ENCODE measurements at regions not wholly inside any gene's neighbourhood (a gene's known extent, or its start where the extent isn't known, plus 50 kb on each side); places are given as distances from the start of the nearest gene placed in this dataset.

DNA sequence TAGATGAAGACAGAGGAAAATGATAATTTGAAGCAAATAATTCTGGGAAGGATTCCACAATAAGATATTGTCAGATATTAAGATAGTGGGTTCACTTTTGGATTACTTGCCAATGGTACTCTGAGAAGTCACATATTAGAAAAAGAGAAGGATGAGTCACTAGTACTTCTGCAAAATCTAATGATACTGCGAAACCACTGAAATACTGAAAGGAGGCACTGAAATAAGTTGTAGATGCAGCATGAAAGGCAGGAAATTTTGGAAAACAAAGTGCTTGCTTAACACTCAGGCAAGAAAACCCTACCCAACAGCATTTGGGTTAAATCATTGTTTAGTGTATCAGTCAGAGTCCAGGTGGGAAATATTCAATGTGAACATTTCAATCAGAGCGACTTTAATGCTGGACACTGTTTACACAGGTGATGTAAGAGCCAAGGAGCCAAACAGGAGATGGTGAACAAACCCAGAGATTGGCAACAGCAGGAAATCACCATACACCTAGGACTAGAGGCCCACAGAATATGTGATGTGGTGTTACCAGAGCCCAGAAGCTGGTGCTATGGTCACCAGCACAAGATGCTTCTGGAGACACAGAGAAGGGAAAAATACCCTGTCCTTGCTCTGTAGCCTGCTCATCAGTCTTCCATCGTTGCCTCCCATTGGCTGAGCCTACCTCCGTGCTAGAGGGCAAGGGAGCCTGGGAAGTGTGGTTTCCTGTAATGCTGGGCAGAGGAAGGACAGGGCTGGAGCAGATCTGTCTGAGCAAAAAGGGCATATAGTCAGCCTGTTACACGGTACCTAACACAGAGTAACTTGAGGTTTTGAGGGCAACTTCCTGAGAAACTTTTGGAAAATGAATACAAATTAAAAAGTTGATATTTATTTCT lies 204.7 kb upstream of the ITGA4 start:
- DNase-seq = no peak

DNA sequence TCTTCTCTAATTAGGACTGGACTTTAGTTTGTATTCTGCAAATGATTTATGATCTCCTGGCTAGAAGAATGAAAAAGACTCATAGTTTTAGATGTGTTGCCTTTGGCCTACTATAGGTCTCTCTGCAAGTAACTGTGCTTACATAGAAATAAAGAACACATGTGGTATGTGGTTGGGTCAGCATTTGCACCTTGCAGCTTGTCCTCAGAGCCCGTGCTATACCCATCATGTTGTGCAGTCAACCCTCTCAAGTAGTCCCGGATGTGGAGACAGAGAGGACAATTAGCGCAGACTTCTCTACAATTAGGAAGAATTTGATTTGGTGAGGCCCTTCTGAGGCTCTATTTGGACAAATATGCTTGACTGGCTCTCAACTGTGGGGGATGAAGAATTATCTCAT lies 203.7 kb upstream of the ITGA4 start:
- DNase-seq = no peak

DNA sequence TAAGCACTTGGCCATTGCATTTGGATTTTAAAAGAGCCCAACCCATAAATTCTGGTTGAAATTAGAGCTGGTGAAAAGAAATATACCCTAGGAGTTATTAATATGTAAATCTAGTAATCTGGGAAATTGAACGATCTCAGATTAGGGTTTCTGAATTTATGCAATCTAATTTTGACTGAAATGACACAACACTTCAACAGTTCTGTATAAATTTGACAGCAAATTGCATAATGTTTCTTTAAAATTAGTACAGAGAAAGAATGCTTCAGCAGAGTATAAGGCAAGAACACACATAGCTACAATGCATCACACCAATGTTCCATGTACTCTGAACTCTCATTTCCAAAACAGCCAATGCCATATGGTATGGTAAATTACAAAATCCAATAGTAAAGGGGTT lies 201.5 kb upstream of the ITGA4 start:
- no peak for DNase-seq

DNA sequence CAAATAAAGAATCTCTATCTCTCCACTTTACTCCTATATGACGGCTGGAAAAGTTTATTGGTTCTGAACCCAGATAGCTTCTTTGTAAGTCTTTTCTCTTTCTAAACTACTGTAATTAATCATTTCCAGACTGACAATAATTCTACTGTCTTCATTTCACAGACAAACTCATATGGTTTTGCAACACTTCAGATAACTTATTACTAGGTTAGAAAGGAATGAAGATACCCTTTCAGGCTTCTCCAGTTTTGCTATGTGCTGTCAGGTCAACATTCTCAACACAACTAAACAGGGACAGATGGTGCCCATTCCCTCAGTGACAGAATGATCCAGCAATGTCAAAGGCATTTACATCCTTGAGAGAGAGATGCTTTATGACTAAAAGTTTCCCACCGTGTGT lies 198.5 kb upstream of the ITGA4 start:
- DNase-seq = no peak

DNA sequence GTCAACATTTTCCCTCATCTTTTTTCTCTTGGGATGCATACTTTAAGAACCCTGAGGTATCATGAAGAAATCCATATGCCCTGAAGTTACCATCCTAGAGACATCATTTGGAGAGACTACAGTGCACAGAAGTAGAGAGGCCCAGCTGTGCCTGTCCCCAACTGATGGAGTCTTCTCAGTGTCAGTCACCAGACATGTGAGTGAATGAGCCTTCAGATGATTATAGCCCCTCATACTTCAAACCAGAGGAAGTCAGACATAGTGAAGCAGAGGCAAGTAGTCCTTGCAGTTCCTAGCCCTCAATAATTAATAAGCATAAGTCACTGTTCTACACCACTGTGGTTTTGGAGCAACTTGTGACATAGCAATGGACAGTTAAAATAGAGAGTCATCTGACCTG lies 194.4 kb upstream of the ITGA4 start:
- no peak for DNase-seq

DNA sequence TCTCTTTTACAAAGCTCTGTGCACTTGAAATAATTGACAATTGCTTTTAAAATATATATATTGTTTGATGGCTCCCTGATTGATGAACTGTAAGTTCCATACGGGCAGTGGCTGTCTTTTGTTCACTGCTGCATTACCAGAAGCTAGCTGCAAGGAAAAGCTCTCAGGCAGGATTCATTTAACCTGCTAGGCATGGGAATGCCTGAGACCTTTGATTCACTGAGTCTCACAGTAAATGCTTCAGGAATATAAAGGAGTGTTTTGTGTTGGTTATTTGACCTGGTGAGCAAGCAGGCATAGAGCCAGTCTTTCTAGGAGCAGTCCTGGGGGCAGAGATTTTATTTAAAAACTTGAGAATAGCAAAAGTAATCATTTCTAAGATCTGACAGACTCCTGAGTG lies 193.2 kb upstream of the ITGA4 start:
- no peak for DNase-seq

DNA sequence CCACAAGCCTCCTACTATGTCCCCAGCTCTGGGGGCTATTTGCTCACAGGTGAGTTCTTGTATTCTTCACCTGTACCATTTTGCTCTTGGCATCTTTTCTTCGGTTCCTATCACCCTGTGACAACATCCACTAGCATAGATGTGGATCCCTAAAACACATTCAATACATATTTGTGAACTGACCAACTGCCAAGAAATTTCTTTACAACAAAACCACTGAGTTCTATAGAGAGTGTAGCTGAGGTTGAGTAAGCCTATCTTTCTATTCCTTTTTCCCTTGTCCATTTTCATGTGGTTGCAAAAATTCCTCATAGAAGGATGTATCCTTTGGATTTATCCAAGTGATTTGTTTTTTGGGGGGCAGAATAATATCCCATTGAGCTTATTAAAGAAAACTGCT lies 192.7 kb upstream of the ITGA4 start:
- no peak for DNase-seq

DNA sequence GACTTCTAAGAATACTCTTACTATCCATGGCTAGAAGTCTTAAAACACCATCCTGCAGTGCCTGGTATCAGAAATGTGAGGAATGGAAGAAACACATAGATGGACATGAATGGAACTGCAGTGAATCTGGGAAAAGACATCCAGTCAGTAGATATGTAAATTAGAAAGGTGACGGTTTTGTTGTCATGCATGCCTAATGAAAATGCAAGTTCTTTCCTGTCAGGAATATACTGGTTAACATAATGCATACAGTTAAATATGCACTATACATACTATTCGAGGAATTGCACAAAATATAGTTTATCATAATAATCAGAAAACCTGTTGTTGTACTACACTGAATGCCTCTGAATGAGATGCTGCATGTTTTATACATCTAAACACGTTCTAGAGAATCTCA lies 190.6 kb upstream of the ITGA4 start:
- DNase-seq = no peak

DNA sequence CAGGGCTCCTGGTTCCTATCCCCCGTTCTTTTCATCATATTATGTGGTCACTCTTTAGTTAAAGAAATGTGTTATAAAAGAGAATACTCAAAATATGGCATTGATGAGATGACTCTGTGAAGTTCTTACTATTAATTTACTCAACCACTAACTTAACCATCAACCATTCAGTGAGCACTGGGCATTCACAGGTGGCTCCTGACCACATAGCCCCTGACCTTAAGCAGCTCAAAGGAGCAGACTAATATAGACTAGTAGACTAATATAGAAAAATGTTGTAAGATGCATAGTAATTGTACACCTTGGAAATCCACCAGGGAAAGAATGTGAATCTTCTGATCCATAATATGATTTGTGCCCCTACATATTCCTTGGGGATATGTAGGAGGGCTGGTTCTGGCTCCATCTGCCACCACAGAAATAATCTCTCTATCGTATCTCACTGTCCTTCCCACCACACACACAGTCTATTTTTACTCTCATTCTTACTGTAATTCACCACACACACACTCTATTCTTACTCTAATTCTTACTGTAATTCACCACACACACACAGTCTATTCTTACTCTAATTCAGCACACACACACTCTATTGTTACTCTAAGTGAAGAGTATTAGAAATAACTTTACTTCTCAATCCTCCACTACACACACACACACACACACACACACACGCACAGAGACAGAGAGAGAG lies 188.9 kb upstream of the ITGA4 start:
- DNase-seq = no peak

DNA sequence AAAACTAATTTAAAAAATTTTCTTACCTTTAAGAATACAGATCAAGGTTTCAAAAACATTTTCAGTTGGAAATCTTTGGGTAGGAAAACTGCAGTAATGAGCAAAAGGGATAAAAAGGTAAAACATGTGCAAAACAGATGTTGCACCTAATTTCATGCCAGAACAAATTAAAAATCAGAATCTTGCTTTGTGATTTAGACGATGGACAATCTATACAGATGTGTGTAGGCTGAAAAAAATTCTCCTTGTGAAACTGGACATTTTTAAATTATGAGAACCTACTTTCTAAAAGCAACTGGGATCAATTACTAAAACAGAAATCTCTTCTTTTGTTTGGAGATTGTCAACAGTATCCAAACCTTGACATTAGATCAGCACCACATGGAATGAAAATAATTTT lies 183.2 kb upstream of the ITGA4 start:
- DNase-seq = no peak

DNA sequence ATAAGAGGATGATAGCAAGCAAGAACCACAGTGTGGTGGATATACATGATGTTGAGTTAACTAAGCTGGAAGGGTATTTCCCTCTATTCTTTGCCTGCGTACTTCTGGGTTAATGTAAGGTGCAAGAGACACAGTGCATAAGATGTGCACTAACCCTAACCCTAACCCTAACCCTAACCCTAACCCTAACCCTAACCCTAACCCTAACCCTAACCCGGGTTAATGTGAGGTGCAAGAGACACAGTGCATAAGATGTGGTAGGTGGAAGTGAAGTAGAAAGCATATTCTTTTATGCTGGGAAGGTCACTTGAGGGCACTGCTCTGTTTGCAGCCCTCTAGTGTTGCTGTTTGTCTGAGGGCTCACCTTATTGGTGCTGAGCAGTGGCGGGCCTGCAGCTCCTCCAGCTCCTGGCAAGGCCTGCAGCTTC lies 181.5 kb upstream of the ITGA4 start:
- no peak for DNase-seq

DNA sequence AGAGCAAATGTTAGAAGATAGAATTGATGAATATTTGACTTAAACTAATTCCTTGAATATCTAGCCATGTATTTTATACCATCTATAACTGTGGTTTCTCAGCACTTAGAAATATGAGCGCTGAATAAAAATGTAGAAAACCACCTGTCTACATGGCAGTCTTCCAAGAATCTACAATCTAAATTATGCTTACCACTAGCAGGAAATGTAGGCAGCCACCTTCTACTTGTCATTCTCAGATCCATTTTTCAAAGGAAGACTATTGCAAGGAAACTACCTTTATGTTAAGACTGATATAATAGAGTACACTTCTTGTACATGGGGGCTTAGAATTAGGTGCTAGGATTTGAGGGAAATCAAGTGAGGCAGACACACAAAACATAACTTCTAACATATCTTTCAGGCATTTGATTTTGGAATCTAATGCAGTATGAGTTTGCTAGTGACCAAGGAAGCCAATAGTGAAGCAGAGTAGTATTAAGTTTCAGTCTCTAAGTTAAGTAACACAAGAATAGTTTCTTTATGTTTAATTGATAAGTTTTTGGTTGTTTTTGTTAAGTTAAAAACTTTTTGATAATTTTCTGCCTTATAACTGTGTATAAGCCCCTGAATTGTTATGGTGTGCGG lies 175.9 kb upstream of the ITGA4 start:
- DNase-seq = no peak

DNA sequence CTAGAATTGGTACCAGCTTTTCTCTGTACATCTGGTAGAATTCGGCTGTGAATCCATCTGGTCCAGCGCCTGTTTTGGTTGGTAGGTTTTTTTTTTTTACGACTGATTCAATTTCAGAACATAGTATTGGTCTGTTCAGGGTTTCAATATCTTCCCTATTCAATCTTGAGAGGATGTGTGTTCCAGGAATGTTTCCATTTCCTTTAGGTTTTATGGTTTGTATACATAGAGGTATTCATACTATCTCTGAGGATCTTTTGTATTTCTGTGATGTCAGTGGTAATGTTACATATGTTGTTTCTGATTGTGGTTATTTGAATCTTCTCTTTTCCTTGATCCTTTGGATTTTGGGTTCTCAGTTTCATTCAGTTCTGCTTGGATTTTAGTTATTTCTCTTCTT lies 172.1 kb upstream of the ITGA4 start:
- DNase-seq = no peak

DNA sequence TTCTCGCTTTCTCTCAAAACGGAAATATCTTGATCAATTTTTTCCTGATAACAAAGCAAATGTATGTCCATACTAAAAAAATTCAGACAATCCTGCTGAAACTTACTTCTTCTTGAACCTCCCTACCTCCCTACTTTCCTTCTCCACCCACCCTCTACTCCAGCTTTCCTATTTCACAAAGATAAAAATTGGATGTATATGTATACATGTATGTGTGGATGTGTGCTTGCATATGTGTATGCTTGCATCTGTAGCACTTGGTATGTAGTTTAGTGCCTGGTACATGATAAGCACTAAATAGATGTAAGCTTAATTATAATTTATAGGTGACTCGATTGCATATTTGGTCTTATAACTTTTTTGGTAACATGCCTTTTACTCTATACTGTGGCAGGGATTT lies 167.5 kb upstream of the ITGA4 start:
- no peak for DNase-seq

DNA sequence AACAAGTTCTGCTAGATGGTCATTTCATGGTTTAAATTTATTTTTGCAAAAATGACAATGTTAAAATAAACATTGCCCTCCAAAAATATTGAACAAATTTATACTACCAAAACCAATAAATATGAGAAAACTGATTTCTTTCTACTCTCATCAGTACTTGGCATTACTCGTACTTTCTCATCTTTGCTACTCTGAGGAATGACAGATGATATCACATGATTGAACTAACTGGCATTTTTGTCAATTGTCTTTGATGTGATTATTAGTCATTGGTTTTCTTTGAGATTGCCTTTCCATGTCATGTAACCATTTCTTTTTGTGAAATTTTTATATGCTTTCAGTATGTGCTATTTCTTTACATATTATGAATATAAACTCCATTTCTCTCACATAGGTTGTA lies 167.0 kb upstream of the ITGA4 start:
- DNase-seq = no peak

DNA sequence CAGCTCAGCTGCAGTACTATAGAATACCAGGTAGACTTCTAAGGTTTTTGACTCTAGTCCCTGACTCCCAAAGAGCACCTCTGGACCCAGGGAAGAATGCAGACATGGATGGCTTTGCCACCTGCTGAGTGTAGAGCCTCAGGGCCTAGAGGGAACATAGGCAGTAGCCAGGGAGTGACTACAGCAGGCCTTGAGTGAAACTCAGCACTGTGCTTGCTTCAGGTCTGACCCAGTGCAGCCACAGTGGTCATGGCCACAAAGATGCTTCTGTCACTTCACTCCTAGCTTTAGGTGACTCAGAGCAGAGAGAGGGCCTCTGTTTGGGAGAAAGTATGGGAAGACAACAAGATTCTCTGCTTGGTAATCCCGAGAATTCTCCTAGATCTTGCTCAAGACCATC lies 162.2 kb upstream of the ITGA4 start:
- no peak for DNase-seq

DNA sequence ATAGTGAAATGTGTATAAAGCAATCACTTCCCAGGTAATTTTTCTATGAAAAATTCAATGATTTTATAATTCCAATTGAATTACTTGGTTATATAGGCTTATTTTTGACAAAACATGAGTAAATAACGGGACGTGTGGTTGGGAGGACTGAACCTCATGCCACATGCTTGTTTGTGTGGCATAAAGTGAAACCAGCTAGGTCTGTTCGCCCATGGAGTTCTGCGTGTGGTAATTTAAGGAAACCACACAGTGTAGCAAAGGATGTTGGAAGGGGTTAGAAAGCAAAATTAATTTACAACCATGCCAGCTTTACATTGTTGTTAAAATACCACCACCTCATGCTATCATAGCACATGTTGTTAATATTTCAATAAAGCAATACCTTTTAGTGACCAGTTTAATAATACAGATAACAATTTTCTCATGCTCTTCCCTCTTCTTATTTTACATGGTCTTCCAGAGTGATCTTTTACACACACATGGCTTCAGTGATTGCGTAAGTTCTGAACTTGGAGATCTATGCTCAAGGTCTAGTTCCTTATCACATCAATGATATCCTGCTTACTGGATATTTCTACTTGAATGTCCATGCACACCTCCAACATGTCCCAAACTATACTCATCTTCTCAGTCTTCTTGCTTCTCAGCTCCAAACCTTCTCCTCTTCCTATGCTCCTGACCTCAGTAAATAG lies 156.4 kb upstream of the ITGA4 start:
- DNase-seq = no peak

DNA sequence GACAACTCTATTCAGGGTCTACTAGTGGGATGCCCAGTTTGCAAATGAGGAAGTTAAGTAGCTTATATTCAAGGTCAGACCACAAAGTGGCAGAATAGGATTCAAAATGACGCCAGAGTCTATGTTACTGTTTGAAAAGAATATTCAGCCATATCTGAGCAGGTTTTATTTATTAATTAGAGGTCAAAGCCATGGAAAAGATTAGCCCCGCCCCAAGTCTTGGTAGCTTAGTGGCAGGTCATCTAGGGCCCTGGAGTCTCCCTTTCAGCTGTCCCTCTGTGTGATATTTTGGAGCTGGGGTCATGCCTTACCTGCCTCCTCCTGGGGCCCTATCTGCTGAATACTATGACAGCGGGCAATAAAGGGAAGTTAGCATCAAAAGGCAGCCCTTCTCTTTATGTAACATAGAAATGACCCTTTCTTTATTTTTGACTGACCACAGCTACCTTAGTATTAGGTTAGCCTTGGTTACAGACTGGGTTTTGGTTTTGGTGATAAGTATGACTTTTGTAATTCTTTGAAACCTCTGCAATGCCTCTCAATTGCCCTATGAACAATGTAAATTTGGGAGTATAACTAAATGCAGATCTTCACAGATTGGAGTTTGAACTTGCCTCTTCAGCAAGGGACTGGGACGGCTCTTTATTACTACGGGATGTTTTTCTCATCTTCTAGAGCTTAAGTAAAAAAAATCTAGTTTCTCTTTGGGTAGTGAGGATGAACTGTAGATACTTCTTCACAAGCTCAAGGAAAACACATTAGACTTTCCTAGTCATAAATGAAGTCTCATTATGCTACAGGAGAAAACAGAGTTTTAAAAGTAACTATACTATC lies 153.0 kb upstream of the ITGA4 start:
- peak; percentile 29 for DNase-seq

DNA sequence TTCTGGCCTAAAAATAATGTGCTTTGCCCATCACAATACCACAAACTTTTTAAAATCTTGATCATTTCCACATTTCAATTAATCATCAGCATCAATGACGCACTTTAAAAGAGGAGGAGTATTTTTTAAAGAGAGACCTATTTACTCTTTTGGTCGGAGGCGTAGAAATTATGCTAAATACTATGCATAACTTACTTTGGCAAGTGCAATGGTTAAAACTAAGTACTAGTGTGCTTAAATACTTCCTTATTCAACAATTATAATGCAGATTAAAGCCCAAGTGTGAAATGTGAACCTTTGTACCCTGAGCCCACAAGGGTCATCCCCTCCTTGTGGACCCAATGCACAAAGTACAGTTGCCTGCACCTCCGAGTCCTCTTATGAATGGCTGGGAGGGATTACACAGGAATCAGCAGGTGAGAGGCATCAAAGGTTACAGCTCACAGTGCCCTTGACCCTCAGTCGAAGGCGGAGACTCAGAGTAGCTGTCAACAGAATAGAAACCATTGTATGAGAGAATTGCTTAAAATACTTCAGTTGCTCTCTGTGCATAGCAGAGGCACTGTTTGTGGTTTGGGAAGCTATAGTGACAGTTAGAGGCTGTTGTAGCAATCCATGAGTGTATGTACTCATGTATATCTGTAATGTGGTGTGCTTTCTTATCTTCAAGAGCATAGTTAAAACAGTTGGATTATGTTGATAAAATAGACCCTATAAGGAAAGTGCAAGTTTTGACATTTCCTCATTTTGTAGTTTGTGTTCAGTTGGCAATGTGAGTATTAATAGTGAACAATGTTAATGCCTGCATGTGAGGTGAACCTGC lies 151.7 kb upstream of the ITGA4 start:
- peak; percentile 44 for DNase-seq

DNA sequence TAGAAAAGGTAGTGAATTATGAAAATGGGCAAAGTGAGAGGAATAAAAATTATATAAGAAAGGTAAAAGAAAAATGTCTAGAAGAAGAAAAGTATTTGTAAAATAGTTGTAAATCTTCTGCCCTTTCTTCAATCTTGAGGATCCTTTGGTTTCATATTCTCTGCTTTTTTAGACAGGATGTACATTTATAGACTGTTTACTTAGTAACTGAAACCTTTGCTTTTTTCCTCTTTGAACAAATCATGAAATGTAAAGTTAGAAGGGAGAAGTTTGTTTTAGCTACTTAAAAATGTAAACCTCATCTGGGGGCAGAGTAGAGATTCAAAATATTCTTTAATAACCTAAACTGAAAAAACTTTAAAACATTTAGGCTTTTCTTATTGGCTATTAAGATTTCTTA lies 150.4 kb upstream of the ITGA4 start:
- DNase-seq = no peak

DNA sequence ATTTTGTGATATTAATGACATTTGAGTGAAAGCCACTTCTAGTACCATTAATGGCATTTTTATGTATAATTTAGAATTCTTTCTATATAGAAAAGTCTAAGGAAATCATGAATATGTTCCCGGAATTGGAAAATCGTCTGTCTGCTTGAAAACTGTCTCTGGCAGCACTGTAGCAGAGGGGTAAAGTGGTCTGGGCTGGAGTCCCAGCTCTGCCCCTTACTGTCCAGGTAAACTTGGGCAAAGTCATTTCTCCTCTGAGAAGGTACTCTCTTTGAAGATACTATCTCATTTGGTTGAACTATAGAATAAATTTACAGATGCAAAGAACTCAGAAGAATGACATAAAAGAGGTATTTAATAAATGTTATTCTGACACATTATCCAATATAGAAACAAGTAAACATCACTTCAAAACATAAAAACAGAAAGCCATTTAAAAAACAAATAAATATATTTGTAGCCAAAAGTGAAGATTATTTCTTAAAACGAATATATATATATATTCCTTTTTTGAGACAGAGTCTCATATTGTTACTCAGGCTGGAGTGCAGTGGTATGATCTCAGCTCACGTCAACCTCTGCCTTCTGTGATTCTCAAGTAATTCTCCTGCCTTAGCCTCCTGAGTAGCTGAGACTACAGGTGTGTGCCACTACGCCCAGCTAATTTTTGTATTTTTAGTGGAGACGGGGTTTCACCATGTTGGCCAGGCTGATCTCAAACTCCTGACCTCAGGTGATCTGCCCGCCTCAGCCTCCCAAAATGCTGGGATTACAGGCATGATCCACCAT lies 149.8 kb upstream of the ITGA4 start:
- no peak for DNase-seq

All from activated T-cell treated with anti-CD3 and anti-CD28 coated beads, Interleukin-2, amount 50 U/mL, for 1 hour (primary cell).